Lower leg skin (tissue), 3 donors: ENCODE measurements at regions not wholly inside any gene's neighbourhood (a gene's known extent, or its start where the extent isn't known, plus 50 kb on each side); places are given as distances from the start of the nearest gene placed in this dataset.

Experiments
- CTCF ChIP-seq, 3 donors: fragments of 450-650 bp; IDR thresholded peaks; one replicate each; pipeline ENCODE4 v1.5.1; 2016; ENCODE audit warnings: antibody characterized with exemption in 3 of 3, mild to moderate bottlenecking in 3 of 3, moderate library complexity in 2 of 3
- POLR2A ChIP-seq, 2 donors: fragments of 450-650 bp; IDR thresholded peaks; one replicate each; pipeline ENCODE4 v1.6.1; 2016 to 2017; ENCODE audit warnings: antibody characterized with exemption in 2 of 2, mild to moderate bottlenecking in 1 of 2, moderate library complexity in 1 of 2

- TF ChIP-seq CTCF (IDR thresholded peaks at IDR 0.05): no peak
- TF ChIP-seq POLR2A (IDR thresholded peaks at IDR 0.05): no peak
These were observed 270.0 kb downstream of the NSG2 start for GRCh38 chr5:174315471-174315870.
